ENCODE measurements at regions not wholly inside any gene's neighbourhood (a gene's known extent, or its start where the extent isn't known, plus 50 kb on each side); places are given as distances from the start of the nearest gene placed in this dataset.
"Not testable (repeated sequence)": the region's sequence is repeated elsewhere in the genome, so short reads cannot be mapped to it uniquely, and the experiment has no call there.

DNA sequence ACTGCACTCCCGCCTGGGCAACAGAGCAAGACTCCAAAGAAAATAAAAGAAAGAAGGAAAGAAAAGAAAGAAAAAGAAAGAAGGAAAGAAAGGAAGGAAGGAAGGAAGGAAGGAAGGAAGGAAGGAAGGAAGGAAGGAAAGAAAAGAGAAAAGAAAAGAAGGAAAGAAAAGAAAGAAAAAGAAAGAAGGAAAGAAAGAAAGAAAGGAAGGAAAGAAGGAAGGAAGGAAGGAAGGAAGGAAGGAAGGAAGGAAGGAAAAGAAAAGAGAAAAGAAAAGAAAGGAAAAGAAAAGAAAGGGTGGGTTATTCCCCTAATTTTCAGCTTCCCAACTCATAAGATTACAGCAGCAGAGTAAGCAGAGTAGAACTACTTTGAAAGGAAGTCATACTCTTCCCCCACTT lies 64.4 kb downstream of the TMEM200C start:
- DNase-seq, result not testable (repeated sequence)

DNA sequence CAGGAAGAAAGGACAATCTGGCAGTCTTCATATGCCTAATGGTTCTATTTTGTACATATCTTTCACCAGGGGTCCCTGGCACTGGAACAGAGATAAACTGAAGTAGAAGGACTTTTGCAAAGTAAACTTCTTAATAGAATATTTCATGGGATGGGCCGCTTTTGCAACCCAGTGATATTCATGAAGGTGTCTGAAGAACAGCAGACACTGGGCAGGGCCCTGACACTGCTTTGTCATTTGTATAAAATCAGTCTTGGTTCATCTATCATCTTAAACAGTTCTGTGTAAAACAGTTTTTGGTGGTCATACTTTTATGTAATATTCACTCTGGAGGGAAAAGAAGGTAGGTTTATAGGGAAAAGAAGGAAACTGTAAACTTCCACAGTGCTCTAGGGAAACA lies 66.4 kb downstream of the TMEM200C start:
- no peak for DNase-seq

DNA sequence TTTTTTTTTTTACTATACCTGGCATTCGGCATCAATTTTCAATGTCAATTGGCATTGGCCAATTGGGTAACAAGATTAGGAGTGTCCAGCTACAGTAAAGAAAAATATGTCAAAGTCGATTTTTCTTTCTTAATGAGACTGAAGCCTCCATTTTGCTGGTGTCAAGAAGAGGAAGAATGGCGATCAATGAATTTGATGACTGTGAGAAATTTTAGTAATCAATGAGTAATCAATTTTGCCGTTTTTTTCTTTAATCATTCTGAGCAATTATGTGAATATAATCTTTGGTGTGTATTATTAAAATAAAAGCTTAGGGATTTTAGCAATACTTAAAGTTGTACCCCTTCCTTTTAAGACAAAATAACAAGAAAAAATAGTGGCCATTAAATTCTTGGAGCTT lies 69.7 kb downstream of the TMEM200C start:
- DNase-seq, result no peak

DNA sequence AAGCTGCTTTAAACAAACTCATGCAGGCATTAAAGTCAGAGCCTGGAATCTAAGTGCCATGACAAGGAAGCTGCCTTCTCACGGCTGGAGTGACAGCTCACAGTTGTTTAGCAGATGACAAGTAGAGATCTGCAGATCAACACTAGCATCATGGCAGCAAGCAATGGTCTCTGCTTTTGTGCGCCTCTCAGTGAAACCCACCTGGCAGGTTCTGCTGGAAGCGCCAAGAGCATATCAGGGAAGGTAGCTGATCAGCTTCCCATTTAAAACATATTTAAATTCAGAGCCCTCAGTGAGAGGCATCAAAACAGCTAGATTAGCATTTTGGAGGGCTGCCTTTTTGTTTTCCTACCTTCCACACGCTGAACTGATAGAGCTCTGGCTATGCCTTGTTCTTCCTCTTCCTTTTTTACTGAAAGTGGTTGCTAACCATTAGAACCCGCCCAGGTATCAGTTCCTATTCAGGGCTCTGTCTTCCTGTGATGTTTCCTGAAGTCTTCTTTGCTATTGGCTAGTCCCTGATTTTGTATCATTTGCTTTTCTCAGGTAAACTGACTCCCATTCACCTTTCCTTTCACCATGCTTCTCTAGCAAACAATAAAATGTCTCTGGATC lies 70.8 kb downstream of the TMEM200C start:
- DNase-seq, result no peak

- no peak for DNase-seq
These were observed 77.5 kb downstream of the TMEM200C start for GRCh38 chr18:5817816-5818215.

- DNase-seq, result no peak
These were observed 88.5 kb downstream of the TMEM200C start for GRCh38 chr18:5806860-5807259.

DNA sequence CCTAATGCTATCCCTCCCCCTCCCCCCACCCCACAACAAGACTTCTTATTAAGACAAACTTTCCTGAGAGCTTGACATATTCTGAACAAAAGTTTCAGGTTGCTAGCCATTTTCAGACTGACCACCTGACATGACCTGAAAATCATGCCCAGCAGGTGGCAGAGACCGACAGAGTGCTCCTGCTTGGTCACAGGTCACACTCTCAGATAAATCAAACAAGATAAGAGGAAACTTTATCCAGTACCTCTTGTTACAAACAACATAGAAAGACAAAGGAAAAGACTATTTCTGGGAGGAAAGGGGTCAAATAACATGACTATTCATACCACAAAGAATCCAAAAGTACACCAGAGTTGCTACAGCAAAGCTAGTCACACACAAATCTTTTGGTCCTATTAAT lies 107.4 kb downstream of the TMEM200C start:
- no peak for DNase-seq

- DNase-seq, result no peak
These were observed 115.4 kb downstream of the TMEM200C start for GRCh38 chr18:5779922-5780321.

DNA sequence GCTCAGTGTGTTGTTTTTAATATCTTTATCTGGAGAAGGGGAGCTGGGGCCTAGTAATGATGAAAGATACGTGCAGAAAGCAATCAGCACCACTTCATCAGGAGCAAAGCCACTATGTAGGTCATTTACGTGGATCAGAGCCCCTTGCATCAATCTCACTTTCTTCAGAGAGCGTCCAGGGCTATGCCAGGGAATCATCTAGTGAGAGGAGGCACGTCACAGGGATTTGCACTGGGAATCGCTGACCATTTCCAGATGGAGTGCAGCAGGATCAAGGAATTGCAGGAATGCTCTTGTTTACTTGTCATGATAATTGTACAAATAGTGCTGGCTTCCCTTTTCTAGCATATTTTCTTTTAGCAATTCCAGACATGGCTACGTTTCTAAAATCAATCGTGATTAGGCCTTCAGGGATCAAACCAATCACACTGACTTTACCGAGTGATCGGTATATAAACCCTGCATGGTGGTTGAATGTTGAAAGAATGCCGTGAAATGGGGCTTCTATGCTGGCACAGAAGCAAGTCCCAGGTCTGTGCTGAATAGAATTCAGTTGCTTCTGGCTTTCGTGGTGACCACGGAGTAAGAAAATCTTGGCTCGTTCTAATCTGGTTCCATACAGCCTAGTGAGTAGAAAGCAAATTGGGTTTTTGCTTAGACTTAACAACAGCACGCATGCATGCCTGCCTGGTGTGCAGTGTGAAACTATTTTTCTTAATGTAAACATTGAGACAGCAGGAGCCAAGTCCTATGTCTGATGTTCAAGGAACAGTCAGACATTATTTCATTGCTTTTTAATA lies 122.8 kb downstream of the TMEM200C start:
- no peak for DNase-seq

DNA sequence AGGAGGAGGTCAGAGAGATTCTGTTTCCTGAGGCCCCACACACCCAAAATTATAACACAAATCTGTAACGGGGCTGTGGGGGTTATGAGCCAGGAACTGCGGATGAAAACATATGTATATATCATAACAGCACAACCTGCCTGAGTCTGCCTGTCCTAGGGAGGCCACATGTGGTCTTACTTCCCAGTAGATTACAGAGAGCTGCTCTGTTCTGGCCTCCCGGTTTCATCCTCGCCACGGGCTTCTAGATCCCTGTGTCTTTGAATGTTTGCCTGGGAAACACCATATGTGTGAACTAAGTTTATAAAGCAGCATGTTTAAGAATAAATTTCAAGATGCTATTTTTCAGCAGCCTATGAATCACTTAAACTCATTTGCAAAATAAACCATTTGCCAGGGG lies 124.0 kb downstream of the TMEM200C start:
- no peak for DNase-seq

GRCh38 chr18:5770176-5770575 lies 125.1 kb downstream of the TMEM200C start:
- no peak for DNase-seq

- DNase-seq, result no peak
These were observed 126.9 kb downstream of the TMEM200C start for GRCh38 chr18:5768454-5768853.

GRCh38 chr18:5759194-5759593 lies 136.1 kb downstream of the TMEM200C start:
- DNase-seq, result no peak

- DNase-seq, result no peak
These were observed 138.5 kb downstream of the TMEM200C start for GRCh38 chr18:5756823-5757222.

GRCh38 chr18:5747678-5748077 lies 147.6 kb downstream of the TMEM200C start:
- no peak for DNase-seq

DNA sequence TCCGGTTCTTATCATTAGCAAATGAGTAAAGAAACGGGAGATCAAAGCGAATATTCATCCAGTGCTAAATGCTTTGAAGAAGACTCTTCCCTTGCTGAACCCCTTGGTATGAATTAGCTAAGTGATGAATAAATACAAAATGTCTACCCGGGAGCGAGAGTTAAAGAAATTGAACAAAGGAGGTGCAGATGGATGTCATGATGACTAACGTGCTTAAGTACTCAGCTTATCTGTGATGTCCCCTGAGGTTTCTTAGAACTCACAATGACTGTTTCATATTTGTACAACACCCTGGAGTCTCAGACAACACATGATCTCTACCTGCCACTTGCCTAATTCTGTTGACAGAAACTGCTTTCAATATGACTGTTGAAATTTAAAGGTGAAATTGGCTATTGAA lies 148.5 kb downstream of the TMEM200C start:
- no peak for DNase-seq

DNA sequence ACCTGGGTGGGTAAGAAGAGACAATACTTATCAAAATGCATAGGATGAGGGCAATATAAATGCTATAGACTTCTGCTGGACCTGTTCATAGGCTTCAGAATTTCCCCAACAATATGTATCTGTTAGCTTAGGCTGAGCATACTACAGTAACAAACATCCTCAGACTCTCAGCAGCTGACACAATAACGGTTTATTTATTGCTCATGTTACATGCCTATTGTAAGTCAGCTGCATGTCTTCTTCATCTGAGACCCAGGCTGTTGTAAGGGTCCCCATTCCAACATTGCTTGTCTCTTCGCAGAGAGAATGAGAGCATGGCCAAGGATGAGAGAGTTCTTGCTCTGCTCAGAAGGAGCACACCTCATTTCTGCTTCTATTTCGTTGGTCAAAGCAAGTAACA lies 150.7 kb downstream of the TMEM200C start:
- no peak for DNase-seq

DNA sequence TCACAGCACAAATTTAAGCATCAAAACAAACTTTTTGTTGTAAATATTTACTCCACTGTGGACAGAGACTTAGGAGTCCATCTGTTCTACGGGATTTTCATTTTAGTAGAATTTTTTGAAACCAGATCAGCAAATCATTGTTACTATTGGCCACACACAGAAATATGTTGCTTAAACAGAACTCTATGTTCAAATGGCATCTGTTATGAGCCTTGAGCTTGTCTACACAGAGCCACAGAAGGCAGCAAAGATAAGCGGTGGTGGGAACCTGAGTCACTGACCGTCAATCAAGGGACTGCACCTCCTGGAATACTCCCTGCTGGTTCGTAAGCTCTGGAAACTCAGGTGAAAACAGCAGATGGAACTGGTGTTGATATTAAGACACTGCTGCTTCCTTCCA lies 156.8 kb downstream of the TMEM200C start:
- no peak for DNase-seq

DNA sequence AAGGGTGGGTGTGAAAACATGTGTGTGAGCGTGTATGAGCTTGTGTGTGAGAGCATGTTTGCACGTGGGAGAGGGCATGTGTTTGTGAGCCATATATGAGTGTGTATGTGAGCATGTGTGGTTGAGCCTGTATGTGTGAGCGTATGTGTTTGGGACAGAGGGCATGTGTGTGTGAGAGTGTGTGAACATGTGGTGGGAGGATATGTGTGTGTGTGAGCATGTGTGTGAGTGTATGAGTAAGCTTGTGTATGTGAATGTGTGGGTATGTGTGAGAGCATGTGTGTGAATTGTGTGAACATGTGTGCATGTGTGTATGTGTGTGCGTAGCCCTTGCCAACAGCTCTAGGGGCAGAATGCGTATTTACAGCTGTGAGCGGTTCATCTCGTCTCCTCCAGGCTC lies 163.0 kb downstream of the TMEM200C start:
- no peak for DNase-seq

GRCh38 chr18:5729983-5730699 lies 165.2 kb downstream of the TMEM200C start:
- no peak for DNase-seq

- DNase-seq, result no peak
These were observed 166.8 kb downstream of the TMEM200C start for GRCh38 chr18:5728531-5728930.

DNA sequence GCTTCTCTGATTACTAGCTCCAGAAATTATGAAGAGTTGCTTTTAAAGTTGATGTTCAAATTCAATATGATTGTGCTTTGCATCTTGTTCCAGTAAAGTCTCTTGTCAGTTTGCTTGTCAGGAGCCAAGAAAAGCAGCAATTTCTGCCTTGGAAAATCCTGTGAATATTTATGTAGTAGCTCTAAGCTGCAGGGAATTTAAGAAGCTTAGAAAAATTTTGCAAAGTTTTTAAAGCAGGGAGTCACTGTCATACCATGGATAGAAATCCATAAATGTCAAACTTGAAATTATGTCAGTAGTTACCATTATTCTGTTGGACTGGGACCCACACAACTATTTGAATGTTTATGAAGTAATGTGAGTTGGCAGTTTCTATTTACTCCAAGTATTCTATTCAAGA lies 169.3 kb downstream of the TMEM200C start:
- DNase-seq, result no peak

GRCh38 chr18:5721924-5722323 lies 173.4 kb downstream of the TMEM200C start:
- DNase-seq, result no peak

DNA sequence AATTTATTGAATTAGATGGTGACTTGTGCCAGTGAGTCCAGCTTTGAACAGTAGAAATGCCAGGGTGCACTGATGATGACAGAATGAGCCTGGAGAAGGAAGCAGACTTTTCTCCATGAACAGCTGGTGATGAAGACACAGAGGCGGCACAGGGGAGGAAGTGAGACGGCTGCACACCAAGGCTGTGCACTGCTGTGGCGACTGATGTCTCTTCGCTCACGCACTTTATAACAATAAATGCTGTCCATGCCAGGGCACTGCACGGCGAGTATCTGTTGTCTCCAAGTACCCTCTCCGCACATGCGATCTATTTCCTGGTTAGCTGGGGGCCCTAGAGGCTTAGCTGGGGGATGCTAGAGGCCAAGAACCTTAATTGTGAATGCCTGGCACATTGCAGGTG lies 175.2 kb downstream of the TMEM200C start:
- no peak for DNase-seq
